GM20000 (cell line): ENCODE measurements at regions not wholly inside any gene's neighbourhood (a gene's known extent, or its start where the extent isn't known, plus 50 kb on each side); places are given as distances from the start of the nearest gene placed in this dataset.

Experiments used
- DNase-seq: peaks from one replicate; pipeline ENCODE4 v3.0.0; 2012; ENCODE audit warnings: low spot score
- CTCF ChIP-seq: IDR thresholded peaks from 2 replicates; pipeline ENCODE4 v1.5.1; 2012; ENCODE audit warnings: mild to moderate bottlenecking, control low read depth; ENCODE audit errors: extremely low read depth, missing control alignments

GRCh38 chr22:45073064-45073463 lies 63.3 kb upstream of the PHF21B start:
- no peak for DNase-seq
- TF ChIP-seq CTCF, result no peak

DNA sequence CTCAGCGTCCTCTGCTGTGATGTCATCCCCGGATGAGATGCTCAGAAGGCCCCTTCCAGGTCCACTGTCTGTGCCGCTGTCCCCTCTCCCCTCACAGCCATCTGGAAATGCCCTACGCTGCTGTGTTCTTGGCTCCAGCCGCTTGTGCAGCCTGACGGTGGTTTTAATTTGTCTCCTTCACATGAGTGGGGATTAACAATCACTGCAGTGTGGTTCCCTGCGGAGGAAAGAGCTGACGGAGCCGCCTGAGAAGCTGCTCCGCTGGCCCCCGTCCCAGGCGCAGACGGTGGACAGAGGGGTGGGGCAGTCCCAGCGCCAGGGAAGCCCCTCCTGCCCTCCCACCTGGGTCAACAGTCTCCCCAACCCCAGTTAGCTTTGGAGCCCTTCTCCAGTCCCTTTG lies 67.5 kb upstream of the PHF21B start:
- DNase-seq, result no peak
- no peak for TF ChIP-seq CTCF

DNA sequence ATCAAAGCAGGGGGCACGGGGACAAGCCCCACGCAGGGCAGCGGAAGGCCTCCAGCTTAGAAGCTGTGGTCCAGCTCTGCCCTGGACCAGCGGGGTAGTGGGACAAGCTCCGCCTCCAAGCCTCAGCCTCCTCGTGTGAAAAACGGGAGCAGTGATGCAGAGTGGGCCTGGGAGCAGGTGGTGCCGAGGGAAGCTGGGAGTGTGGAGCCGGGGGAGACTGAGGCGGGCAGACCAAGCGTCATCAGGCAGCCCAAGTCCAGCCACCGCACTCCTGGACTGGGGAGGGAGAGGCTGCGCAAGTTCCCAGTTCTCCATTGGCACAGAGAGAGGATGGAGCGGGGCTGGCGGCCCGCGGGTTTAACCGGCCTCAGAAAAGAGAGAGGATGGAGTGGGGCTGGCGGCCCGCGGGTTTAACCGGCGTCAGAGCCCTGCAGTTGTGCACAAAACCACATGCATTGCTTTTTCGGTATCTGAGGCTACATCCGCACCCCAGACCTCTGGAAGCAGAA lies 68.1 kb upstream of the PHF21B start:
- no peak for TF ChIP-seq CTCF
- no peak for DNase-seq

- DNase-seq, result no peak
- TF ChIP-seq CTCF, result peak; percentile 41
Observed at GRCh38 chr22:45082795-45083194, 73.0 kb upstream of the PHF21B start.

GRCh38 chr22:45083659-45084305 lies 74.0 kb upstream of the PHF21B start:
- no peak for TF ChIP-seq CTCF
- no peak for DNase-seq

DNA sequence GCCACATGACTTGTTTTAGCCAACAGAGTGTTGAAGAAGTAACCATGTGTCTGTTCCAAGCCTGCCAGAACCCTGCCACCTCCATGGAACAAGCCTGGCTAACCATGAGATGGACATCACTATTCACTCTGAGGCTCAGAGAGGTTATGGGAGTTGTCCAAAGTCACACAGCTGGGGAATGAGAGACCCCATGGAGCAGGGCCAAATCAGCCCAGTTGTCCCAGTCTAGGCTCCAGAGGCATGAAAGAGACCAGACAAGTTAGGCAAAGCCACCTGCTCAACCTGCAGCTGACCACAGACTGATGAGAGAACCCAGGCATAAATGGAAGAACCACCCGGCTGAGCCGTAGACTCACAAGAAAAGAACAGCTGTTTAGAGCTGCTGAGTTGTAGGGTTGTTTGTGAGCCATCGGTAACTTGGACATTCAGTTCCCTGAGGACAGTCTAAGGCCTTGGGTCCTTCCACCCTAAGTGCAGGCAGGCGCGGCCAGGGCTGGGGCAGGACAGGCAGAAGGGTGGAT lies 74.7 kb upstream of the PHF21B start:
- TF ChIP-seq CTCF, result no peak
- no peak for DNase-seq

DNA sequence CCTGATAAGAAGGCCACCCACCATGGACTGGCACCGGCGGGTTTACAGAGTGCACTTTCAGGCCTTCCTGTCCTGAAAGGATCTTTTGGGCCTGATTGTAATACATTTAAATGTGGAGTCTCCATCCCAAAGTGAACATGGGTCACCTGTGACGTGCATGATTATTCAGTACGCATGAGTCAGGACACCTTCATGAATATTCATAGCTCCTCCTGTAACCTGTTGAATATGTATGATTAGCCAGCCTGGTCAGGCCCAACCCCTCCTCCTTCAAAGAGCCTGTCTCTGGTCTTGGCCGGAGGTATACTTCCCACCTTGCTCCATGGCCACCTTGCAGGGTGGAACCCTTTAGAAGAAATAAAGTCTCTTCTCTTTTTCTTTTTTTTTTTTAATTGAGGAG lies 75.9 kb upstream of the NUP50 start:
- DNase-seq, result no peak
- TF ChIP-seq CTCF, result no peak
